Testis (tissue), 2 donors: ENCODE measurements at regions not wholly inside any gene's neighbourhood (a gene's known extent, or its start where the extent isn't known, plus 50 kb on each side); places are given as distances from the start of the nearest gene placed in this dataset.

ENCODE experiments used
- POLR2A ChIP-seq: fragments of 450-650 bp; IDR thresholded peaks from one replicate; pipeline ENCODE4 v1.6.1; 2017; ENCODE audit warnings: antibody characterized with exemption, mild to moderate bottlenecking, moderate library complexity
- TF ChIP-seq, protein P1 (sequence below), 3 experiments: fragments of 450-650 bp in 2 of 3; fragments of 200-600 bp in 1 of 3; sonication (generic) in 1 of 3; IDR thresholded peaks; one replicate each; pipeline ENCODE4 v1.5.1; 2016 to 2019; ENCODE audit warnings: antibody characterized with exemption in 3 of 3, mild to moderate bottlenecking in 2 of 3, moderate library complexity in 1 of 3

GRCh38 chr14:98513558-98513957 lies 758.4 kb downstream of the BCL11B start:
- TF ChIP-seq, protein P1, sequence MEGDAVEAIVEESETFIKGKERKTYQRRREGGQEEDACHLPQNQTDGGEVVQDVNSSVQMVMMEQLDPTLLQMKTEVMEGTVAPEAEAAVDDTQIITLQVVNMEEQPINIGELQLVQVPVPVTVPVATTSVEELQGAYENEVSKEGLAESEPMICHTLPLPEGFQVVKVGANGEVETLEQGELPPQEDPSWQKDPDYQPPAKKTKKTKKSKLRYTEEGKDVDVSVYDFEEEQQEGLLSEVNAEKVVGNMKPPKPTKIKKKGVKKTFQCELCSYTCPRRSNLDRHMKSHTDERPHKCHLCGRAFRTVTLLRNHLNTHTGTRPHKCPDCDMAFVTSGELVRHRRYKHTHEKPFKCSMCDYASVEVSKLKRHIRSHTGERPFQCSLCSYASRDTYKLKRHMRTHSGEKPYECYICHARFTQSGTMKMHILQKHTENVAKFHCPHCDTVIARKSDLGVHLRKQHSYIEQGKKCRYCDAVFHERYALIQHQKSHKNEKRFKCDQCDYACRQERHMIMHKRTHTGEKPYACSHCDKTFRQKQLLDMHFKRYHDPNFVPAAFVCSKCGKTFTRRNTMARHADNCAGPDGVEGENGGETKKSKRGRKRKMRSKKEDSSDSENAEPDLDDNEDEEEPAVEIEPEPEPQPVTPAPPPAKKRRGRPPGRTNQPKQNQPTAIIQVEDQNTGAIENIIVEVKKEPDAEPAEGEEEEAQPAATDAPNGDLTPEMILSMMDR (IDR thresholded peaks at IDR 0.05): no peak
- no peak for TF ChIP-seq POLR2A
